K562 (cell line): ENCODE measurements at regions not wholly inside any gene's neighbourhood (a gene's known extent, or its start where the extent isn't known, plus 50 kb on each side); places are given as distances from the start of the nearest gene placed in this dataset.

ENCODE experiments used
- DMBX1 ChIP-seq: fragments of 250-450 bp; sonication (Bioruptor Pico); IDR thresholded peaks from 2 replicates; pipeline ENCODE4 v1.8.0; 2022; ENCODE audit warnings: inconsistent platforms, mild to moderate bottlenecking, moderate library complexity, borderline replicate concordance
- FOXK1 ChIP-seq: sonication (generic); formaldehyde crosslinking; IDR thresholded peaks from 2 replicates; pipeline ENCODE4 v1.8.0; 2022; ENCODE audit warnings: missing genetic modification reagents, mild to moderate bottlenecking, borderline replicate concordance
- MCM5 ChIP-seq: fragments of 450-650 bp; IDR thresholded peaks from 2 replicates; pipeline ENCODE4 v1.6.1; 2016; ENCODE audit warnings: low read depth
- PCBP2 ChIP-seq: fragments of 200-400 bp; formaldehyde crosslinking; IDR thresholded peaks from 2 replicates; pipeline ENCODE4 v1.6.1; 2018; ENCODE audit warnings: low read length, low read depth, mild to moderate bottlenecking, moderate library complexity; ENCODE audit not compliant: poor library complexity, severe bottlenecking
- SIRT6 ChIP-seq: IDR thresholded peaks from one replicate; pipeline ENCODE4 v1.6.1; 2012; ENCODE audit warnings: low read depth, mild to moderate bottlenecking, control low read depth, inconsistent platforms, low read length, moderate library complexity
- ZNF76 ChIP-seq: fragments of 250-450 bp; sonication (Bioruptor Pico); IDR thresholded peaks from 2 replicates; pipeline ENCODE4 v1.4.0; 2020; ENCODE audit warnings: mild to moderate bottlenecking, moderate library complexity, borderline replicate concordance
- TF ChIP-seq, protein P1 (sequence below), 2 experiments: fragments of 450-650 bp; formaldehyde crosslinking in 1 of 2; IDR thresholded peaks; 2 replicates each; pipeline versions ENCODE4 v1.4.0 to v1.6.1; 2014 to 2020; ENCODE audit warnings: mild to moderate bottlenecking in 2 of 2, borderline replicate concordance in 1 of 2, low read depth in 1 of 2

DNA sequence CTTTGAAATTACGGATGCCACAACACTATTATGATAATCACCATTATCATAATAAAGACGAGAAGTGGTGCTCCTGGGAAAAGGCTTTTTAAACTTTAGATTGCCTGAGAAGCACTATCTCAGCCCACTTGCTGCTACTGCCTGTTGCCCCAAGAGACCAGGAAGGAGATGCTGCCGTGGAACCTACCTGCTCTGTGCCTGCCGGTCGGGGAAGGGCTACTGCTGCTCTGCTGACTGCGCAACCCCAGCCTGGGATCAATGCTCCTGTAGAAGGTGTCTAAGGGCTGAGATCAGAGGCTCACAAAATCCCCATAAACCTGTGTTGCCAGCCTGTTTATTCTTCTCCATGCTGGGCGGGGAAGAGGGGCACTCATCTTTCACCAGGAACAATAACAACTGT lies 145.3 kb upstream of the VCX3B start (continued):
- TF ChIP-seq, protein P1, sequence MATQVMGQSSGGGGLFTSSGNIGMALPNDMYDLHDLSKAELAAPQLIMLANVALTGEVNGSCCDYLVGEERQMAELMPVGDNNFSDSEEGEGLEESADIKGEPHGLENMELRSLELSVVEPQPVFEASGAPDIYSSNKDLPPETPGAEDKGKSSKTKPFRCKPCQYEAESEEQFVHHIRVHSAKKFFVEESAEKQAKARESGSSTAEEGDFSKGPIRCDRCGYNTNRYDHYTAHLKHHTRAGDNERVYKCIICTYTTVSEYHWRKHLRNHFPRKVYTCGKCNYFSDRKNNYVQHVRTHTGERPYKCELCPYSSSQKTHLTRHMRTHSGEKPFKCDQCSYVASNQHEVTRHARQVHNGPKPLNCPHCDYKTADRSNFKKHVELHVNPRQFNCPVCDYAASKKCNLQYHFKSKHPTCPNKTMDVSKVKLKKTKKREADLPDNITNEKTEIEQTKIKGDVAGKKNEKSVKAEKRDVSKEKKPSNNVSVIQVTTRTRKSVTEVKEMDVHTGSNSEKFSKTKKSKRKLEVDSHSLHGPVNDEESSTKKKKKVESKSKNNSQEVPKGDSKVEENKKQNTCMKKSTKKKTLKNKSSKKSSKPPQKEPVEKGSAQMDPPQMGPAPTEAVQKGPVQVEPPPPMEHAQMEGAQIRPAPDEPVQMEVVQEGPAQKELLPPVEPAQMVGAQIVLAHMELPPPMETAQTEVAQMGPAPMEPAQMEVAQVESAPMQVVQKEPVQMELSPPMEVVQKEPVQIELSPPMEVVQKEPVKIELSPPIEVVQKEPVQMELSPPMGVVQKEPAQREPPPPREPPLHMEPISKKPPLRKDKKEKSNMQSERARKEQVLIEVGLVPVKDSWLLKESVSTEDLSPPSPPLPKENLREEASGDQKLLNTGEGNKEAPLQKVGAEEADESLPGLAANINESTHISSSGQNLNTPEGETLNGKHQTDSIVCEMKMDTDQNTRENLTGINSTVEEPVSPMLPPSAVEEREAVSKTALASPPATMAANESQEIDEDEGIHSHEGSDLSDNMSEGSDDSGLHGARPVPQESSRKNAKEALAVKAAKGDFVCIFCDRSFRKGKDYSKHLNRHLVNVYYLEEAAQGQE (IDR thresholded peaks at IDR 0.05; ENCODE audit: borderline replicate concordance), result no peak
- TF ChIP-seq, protein P1 (CRISPR knock-in tag; IDR thresholded peaks at IDR 0.05; ENCODE audit: low read depth), result no peak
- TF ChIP-seq FOXK1, result no peak
- no peak for TF ChIP-seq DMBX1 (CRISPR knock-in tag)
- TF ChIP-seq ZNF76 (CRISPR knock-in tag), result no peak
- TF ChIP-seq PCBP2, result no peak
- TF ChIP-seq MCM5, result no peak
- TF ChIP-seq SIRT6, result no peak
